ENCODE measurements at regions not wholly inside any gene's neighbourhood (a gene's known extent, or its start where the extent isn't known, plus 50 kb on each side); places are given as distances from the start of the nearest gene placed in this dataset.

DNA sequence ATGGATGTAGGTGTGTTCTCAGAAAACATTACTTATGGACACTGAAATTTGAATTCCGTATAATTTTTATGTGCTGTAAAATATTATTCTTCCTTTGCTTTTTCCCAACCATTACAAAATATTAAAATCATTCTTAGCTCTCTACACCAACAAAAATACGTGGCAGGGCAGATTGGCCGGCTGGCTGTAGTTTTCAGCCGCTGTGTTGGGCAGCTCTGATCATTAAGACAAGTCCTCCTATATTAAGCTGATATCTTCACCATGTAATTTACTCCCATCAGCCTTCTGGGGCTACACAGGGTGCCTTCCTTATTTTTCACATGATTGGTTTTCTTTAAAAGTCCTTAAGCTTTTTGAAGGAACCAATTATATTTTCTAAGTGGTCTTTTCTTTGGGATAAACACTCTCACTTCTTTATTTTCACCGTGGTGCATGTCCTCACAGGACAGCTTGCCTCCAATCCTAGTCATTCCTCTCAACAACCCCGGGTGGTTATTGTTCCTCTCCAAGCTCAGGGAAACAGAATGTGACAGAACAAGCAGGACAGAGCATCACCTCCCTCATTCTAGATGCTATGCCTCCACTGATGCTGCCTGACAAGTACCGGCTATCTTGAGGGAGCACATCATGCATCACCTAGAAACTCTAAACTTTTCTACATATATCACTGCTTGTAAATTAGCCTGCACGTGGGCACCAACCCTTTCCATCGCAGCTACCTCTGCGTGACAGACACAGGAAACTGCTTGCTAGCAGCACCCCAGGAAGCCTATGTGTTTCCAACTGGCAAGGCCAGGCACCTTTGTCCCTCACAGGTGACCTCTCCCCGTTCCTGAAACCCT, 362.3 kb downstream of the MYCN start:
- no peak for DNase-seq (ENCODE audit: low read depth, low spot score)

DNA sequence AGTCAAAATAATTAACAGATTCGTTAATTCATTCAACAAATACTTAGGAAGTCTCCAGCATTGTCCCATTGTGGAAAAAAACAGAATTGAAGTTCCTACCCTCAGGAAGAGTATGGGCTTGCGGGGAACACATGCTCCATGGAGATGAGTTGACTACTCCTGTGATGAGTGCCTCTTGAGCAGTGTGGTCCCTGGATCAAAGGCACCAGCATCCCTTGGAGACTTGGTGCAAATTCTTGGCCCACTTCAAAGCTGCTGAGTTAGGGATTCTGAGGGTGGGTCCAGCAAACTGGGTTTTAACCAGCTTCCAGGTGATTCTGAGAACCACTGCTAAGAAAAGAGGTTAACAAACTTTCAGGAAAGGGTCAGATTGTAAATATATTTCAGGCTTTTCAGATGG, 361.6 kb downstream of the MYCN start:
- DNase-seq (ENCODE audit: low read depth, low spot score): no peak

DNA sequence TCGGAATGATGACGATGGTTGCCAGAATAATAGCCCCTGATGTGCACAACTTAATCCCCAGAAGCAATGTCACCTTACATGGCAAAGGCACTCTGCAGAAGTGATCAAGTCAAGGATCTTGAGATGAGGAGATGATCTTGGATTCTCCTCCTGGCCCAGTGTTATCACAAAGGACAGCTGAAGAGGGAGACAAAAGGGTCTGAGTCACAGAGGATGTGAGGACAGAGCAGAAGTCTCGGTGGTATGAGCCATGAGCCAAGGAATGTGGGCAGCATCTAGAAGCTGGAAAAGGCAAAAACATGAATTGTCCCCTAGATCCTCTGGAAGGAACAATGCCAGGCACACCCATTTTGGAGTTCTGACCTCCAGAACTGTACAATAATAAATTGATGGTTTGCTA, 358.5 kb downstream of the MYCN start:
- no peak for DNase-seq (ENCODE audit: low read depth, low spot score)

DNA sequence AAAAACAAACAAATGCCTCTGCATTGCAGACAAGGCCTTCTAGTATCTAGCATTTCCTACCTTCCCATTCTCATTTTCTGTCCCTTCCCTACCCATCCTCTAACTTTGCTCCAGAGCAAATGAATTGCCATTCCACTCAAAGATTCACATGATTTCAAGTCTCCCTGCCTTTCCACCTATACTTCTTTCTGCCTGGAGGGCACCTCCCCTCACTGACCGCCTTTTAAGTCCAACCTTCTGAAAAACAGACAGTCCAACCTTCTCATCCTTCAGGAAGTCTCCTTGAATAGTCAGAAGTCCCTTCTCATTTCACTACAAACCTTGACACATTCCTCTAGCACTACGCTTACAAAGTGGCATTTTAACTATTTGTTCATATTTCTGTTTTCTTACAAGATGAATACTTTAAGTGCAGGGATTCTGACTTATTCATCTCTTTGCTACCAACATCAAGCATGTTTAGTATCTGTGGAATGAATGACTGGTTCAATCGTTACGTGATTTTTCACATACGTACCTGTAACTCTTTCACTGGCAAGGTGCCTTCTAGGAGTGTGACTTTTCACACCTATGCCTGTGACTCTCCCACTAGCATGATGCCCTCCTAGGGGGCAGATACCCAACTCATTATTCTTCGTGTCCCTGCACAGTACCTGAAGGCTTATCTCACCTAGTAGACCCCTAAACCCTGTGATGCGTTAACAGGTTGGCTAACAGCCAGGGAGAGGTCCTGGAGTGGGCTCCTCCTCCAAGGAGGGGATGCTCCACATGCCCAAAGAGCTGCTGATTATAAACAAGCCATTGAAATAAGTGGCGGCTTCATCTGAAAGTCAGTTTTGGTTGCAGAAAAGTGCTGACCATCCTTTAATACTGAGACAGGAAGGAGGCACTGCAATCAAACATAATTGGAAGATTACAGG, 356.2 kb downstream of the MYCN start:
- DNase-seq (ENCODE audit: low read depth, low spot score): no peak

DNA sequence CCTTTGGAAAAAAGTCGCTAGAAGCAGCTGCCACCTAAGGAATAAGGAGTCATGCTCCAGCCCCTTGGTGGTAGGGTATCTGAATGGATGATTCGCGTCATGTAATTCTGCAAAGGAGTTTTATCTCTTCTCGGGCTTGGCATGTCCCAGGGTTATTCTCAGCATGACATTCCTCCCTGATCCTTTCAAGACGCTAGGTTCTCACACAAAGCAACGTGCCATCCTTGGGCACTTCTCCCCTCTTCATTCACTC, 355.6 kb downstream of the MYCN start:
- DNase-seq (ENCODE audit: low read depth, low spot score): no peak

DNA sequence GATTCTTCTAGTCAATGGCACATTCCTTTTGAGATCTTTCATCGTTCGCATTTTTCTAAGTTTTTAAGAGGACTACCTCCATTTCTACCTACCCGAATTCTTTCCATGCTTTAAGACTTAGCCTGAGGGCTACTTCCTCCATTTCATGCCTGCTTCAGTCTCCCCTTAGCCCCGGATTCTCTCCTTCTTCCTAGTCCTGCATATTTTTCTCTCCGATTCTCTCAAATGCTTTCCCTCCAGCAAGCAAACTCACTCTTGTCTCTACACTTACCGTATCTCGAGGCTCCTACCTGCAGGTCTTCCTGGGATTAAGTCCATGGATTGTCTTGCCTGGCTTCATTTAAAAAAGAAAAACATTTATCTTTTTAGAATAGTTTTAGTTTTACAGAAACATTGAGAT, 354.4 kb downstream of the MYCN start:
- no peak for DNase-seq (ENCODE audit: low read depth, low spot score)

DNA sequence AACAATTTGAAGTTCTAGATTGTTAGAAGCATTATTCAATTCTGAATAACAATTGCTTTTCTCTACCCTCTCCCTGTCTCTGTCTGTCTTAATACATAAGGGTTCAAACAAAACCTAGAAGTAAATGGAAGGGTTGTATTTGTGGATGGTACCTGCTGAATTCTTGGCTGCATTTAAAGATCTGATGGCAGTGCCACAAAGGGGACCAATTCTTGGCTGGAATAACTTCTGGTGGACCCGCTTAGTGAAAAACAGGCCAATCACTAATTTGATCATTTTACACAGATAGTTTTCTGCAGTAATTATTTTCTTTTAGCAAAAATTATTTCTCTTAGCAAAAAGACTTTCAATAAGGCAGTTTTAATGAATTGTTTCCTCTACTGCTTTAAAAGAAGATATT, 353.5 kb downstream of the MYCN start:
- DNase-seq (ENCODE audit: low read depth, low spot score): no peak

DNA sequence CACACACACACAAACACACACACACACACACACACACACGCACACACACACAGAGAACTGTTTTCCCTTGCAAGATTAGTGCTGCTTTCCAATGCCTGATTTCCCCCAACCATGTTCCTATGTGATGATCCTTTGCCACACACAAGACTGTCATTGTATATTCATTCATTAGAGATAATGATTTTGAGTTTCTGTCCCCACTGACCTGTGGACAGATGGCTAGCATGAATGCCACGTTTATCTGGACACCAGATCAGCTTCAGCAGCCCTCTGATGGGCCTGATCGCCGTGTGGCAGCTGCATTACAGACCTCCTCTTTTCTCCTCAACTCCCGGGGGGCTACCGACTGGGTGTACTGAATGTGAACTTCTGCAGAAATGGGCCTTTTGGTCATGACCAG, 353.0 kb downstream of the MYCN start:
- no peak for DNase-seq (ENCODE audit: low read depth, low spot score)

DNA sequence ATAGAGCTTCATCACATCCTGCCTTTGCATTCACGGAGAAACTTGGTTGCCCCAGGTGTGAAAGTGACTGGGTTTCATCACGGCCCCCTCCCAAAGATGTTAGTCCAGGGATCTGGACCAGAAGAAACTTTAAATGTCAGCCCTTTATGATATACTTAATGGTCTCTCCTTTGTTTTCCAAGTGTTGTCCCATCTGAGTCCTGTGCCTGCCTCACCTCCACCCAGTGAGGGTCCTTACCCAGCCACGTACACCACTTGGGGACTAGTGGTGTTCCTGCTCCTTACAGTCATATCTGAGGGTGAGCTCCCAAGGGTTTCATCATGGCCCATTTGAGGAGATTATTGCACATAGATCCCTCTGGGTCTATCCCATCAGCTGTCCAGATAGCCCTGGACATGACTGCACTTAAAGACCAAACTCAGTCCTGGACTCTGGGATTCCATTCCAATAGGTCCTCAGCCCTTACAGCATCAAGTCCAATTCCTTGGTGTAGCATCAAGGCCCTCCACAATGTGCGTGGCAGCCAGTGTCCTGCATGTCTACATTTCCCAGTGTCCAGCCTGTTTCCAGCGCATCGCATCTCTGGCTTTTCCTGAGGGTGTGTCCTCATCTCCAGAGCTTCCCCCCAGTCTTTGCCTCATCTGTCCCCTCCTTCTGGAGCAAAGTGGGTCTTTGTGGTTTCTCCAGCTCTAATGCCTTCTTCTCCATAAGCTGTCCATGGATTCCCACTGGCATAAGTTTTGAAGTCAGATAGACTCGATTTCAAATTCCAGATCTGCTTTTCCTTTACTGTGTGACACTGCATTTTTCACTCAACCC, 351.6 kb downstream of the MYCN start:
- DNase-seq (ENCODE audit: low read depth, low spot score): no peak

DNA sequence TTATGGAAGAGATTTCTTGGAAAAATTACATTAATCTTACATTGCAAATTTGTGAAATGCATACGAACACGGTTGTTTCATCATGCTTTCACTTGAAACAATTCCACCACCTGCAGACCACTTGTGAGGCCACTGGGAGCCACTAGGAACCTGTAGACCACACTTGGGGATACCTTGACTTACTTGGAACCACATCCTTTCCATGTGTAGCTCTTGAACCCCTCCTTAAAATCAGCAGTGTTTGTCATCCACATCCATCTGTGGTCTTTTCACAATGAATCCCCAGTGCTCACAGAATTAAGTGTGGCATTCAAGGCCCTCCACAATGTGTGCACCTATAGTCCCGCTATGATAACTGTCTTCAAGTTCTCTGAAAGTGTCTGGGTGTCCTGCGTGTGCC, 350.9 kb downstream of the MYCN start:
- no peak for DNase-seq (ENCODE audit: low read depth, low spot score)

DNA sequence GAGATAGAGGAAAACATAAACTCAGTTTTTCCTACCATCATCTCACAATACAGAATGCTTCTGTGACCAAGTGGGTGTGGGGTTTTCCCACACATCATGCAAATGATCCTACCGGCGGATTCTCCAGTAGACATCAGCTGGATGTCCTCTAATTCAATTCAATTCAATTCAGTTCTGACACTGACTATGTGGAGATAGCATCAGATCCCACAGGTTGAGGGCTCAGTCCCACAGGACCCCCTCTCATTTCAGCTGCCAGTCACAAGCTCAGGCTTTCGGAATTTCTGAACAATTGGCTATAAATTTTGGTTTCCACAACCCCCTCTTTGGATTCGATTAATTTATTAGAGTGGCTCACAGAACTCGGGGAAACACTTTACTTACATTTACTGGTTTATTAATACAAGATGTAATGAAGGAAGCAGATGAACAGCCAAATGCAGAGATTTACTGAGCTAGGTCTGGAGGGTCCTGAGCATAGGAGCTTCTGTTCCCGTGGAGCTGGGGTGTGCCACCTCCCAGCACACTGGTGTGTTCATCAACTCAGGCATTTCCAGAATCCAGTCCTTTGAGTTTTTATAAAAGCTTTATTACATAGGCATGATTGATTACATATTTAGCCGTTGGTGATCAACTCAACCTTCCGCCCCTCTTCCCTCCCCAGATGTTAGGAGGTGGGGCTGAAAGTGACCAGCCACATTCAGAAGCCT, 350.1 kb downstream of the MYCN start:
- no peak for DNase-seq (ENCODE audit: low read depth, low spot score)

DNA sequence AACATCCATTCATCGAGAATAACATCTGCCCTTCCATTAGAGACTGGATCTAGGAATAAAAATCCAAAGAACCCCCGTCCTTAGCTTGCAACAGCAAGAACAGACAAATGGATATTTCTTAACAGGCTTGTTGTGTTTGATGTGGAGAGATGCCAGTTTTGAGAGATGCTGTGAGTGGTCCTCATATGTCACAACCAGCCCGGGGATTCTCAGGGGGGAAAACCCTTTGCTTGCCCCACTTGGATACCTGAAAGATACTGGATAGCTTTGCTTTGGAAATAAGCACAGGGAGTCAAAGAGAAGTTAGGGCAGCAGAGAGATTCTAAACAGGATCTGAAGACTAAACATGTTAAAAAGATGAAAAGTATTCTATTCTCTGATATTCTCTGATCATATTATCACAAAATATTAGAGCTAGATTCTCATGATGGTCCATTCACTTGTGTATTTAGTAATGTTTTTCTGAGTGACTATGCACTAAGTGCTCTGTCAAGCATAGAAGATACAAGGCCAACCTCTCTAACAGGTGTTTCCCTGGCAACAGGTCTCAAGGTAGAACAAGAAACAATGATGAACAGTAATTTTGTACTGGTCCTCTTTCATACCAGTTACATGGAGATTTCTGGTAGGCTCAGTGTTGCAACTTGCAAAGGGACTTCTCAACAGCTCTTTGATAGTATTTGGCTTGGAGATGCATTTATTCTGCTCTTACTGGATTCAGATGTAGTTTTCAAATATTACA, 348.2 kb downstream of the MYCN start:
- DNase-seq (ENCODE audit: low read depth, low spot score): no peak

DNA sequence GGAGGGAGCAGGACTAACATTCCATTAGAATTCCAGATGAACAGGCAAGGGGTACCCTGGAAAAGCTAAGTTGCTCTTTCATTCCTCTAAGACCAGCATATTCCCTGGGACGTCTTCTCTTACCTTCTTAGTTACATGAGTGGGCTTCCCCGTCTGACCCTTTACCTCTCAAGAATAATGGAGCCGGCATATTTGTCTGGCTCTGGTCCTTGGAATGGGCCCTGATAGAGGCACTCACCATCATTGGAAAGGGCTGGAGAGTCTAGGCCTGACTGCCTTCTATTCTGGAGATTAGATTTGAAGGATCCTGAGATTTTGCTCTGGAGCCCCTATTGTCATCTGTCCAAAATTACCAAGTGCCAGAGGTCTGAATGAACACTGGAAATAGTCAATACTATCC, 347.5 kb downstream of the MYCN start:
- no peak for DNase-seq (ENCODE audit: low read depth, low spot score)

DNA sequence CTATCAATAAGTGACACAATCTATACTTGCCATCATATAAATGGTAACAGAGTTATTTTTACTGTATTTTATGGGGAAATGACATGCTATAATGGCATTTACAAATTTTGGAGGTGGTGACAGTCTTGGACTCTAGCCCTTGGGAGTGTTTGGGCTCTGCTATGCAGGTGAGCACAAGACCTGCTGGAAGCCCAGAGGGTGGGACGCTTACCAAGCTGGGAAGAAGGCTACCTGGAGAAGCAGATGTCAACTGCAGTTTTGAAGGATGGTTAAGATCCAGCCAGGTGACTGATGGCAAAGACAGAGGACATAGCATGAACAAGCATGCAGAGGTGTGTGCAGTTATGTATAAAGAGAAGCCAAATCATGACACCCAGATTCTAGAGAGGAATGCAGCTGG, 346.9 kb downstream of the MYCN start:
- no peak for DNase-seq (ENCODE audit: low read depth, low spot score)

DNA sequence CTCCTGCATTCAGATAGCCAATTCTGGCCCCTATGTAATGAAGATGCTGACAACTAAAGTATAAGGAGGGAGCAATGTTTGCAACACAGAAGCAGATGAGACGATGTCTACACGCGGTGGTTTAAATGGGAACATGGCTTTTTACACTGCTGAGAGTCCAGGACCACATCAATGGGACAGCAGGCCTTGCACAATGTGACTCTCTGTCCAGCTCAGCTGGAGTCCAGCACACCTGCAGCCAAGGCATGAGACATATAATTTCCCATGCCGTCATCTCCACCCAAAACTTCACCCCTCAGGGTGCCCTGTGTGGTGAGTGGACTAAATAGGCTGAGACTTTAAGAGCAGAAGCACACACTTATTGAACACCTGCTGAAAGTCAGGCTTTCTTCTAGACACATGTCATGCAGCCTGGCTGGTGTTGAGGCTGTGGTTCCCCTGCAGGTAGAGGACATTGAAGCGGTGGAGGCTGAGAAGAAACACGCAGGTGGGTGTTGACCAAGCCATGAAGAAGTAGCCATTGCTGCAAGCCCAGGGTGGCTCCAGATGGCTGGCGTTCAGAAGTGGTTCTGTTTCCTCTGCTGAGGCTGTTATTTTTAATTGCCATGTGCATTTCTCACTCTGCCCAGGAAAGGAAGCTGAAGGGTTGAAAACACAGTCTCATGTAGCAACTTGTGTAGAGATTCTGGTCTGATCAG, 345.6 kb downstream of the MYCN start:
- DNase-seq (ENCODE audit: low read depth, low spot score): no peak

DNA sequence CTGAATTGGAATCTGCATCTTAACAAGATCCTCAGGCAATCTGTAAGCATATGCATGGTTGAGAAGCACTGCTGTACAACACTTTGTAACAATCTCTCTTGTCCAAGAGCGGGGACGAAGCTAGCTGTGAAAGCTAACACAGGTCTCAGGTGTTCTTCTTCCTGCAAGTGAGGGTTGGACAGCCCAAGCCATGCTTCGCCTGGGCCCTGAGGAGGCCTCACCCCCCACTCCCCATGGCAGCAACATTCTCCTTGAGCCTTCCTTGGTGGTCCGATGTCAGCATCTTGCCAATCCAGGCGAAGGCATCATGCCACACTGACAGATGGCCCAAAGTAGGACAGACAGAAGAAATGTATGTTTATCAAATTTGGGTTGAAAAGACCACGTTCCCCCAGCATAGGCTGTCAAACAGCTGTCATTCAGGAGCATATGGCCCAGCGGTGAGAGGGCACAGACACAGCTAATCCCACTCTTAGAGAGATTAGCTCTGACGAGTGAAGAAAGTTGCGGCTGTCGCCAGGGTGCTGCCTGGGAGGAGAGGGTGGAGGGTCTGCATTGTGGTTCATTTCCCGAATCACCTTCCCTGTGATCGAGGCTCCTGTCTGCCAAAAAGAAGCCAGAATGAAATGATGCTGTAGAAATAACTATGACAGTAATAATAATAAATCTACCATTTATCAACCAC, 344.7 kb downstream of the MYCN start:
- DNase-seq (ENCODE audit: low read depth, low spot score): no peak

DNA sequence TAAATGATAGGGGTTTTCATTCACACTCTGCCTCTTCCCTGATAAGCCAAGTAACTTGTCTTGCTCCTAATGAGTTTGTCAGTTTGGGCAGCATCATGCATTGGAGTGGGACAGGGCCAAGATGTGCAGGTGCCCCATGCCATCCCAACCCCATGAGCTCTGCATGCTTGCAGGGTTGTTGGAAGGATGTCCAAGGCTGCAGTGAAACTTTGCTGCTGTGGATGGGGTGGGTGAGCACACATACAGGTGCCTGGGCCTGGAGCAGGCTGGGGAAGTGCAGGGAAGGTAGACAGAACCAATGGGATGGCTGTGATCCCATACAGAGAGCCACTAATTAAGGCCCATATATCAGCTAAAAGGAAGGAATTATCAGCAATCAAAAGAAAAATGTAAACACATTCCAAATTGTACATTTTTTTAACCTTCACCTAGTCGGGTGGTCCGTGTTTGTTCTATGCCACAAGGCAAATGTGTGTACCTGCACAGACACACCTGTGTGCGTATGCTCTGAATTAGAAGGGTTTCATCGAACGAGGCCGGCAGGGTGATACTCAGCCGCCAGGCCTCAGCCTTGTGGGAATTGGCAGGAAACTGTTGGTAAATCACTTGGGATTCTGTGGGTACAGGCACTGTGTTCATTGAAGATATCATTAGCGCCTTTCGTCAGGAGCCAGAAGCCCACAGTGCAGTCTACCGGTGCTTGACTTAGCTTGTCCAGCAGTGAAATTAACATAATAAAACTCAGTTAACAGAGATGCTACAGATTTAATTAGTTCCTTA, 342.9 kb downstream of the MYCN start:
- no peak for DNase-seq (ENCODE audit: low read depth, low spot score)

DNA sequence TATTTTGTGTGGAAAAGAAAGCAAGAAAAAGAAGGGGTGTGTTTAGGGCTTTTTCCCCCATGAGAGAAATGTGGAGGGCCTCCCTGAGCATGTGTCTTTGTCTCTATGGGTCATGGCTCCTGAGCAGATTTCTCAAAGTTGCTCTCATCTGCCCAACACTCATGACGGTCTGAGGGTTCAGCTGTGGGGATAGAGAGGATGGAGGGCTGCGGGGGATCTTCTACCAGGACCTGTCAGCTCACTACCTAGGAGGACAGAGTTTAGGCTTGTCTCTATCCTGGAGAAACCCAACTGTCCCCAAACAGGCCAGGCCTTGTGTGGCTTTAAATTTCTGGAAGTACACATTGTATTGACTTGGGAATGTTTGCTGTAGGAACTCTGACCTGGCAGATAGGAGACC, 342.2 kb downstream of the MYCN start:
- no peak for DNase-seq (ENCODE audit: low read depth, low spot score)

Data from activated naive CD8-positive, alpha-beta T cell treated with anti-CD3 and anti-CD28 coated beads, Interleukin-2, amount 50 U/mL, for 16 hours (primary cell).